SK-N-SH treated with all-trans-retinoic acid at 6 μM for 48 hours (cell line): ENCODE measurements at regions not wholly inside any gene's neighbourhood (a gene's known extent, or its start where the extent isn't known, plus 50 kb on each side); places are given as distances from the start of the nearest gene placed in this dataset.
"Not testable (repeated sequence)": the region's sequence is repeated elsewhere in the genome, so short reads cannot be mapped to it uniquely, and the experiment has no call there.

ENCODE experiments used
- ATAC-seq: fragments of 200-7000 bp; cut with Tn5 transposase; 3 replicates; pipeline ENCODE4 v1.9.1; 2020; ENCODE audit warnings: mild to moderate bottlenecking, moderate library complexity
- ARNTL ChIP-seq: fragments of 450-650 bp; formaldehyde crosslinking; IDR thresholded peaks from 2 replicates; pipeline ENCODE4 v1.5.0; 2020; ENCODE audit warnings: low read depth, mild to moderate bottlenecking, moderate library complexity, borderline replicate concordance
- BACH2 ChIP-seq: fragments of 250-450 bp; sonication (Bioruptor Pico); IDR thresholded peaks from 2 replicates; pipeline ENCODE4 v1.9.0; 2021; ENCODE audit warnings: mild to moderate bottlenecking, borderline replicate concordance
- CSDC2 ChIP-seq: fragments of 250-450 bp; sonication (Bioruptor Pico); IDR thresholded peaks from 2 replicates; pipeline ENCODE4 v1.5.0; 2020; ENCODE audit warnings: mild to moderate bottlenecking, moderate library complexity
- ESRRG ChIP-seq: fragments of 250-450 bp; sonication (Bioruptor Pico); IDR thresholded peaks from 2 replicates; pipeline ENCODE4 v1.6.1; 2021; ENCODE audit warnings: mild to moderate bottlenecking
- GLIS3 ChIP-seq: fragments of 250-450 bp; sonication (Bioruptor Pico); IDR thresholded peaks from 2 replicates; pipeline ENCODE4 v1.5.0; 2020; ENCODE audit warnings: mild to moderate bottlenecking, moderate library complexity
- ISL1 ChIP-seq: fragments of 250-450 bp; sonication (Bioruptor Pico); IDR thresholded peaks from 2 replicates; pipeline ENCODE4 v2.1.2; 2022; ENCODE audit warnings: mild to moderate bottlenecking, moderate library complexity
- OSR1 ChIP-seq: fragments of 250-450 bp; sonication (Bioruptor Pico); IDR thresholded peaks from 2 replicates; pipeline ENCODE4 v1.8.0; 2022; ENCODE audit warnings: moderate library complexity, mild to moderate bottlenecking, inconsistent platforms
- PPARA ChIP-seq: fragments of 250-450 bp; sonication (Bioruptor Pico); IDR thresholded peaks from 2 replicates; pipeline ENCODE4 v1.5.0; 2020; ENCODE audit warnings: mild to moderate bottlenecking, borderline replicate concordance
- RARB ChIP-seq: fragments of 250-450 bp; sonication (Bioruptor Pico); IDR thresholded peaks from 2 replicates; pipeline ENCODE4 v1.8.0; 2021; ENCODE audit warnings: mild to moderate bottlenecking, moderate library complexity
- SNAI2 ChIP-seq: fragments of 250-450 bp; sonication (Bioruptor Pico); IDR thresholded peaks from 2 replicates; pipeline ENCODE4 v1.5.0; 2020; ENCODE audit warnings: mild to moderate bottlenecking, moderate library complexity
- TCF4 ChIP-seq: fragments of 250-450 bp; sonication (Bioruptor Pico); IDR thresholded peaks from 2 replicates; pipeline ENCODE4 v1.8.0; 2021; ENCODE audit warnings: mild to moderate bottlenecking, moderate library complexity, borderline replicate concordance
- TOX ChIP-seq: fragments of 250-450 bp; sonication (Bioruptor Pico); IDR thresholded peaks from 2 replicates; pipeline ENCODE4 v1.8.0; 2021; ENCODE audit warnings: mild to moderate bottlenecking, moderate library complexity, borderline replicate concordance
- ZC3H10 ChIP-seq: fragments of 250-450 bp; sonication (Bioruptor Pico); IDR thresholded peaks from 2 replicates; pipeline ENCODE4 v1.5.1; 2021; ENCODE audit warnings: mild to moderate bottlenecking, moderate library complexity
- ZFP3 ChIP-seq: fragments of 250-450 bp; sonication (Bioruptor Pico); IDR thresholded peaks from 2 replicates; pipeline ENCODE4 v1.5.0; 2020; ENCODE audit warnings: mild to moderate bottlenecking, moderate library complexity
- ZFP30 ChIP-seq: fragments of 450-650 bp; formaldehyde crosslinking; IDR thresholded peaks from 2 replicates; pipeline ENCODE4 v1.5.0; 2022; ENCODE audit warnings: mild to moderate bottlenecking, moderate library complexity
- ZNF565 ChIP-seq: fragments of 450-650 bp; formaldehyde crosslinking; conservative IDR thresholded peaks from 2 replicates; pipeline ENCODE4 v1.5.0; 2020; ENCODE audit warnings: low read depth, mild to moderate bottlenecking, moderate library complexity
- ZNF70 ChIP-seq: fragments of 450-650 bp; formaldehyde crosslinking; IDR thresholded peaks from 2 replicates; pipeline ENCODE4 v1.5.0; 2020; ENCODE audit warnings: mild to moderate bottlenecking, moderate library complexity
- ZNF8 ChIP-seq: fragments of 450-650 bp; formaldehyde crosslinking; IDR thresholded peaks from 2 replicates; pipeline ENCODE4 v1.5.0; 2020; ENCODE audit warnings: mild to moderate bottlenecking, moderate library complexity
- TF ChIP-seq, protein P1 (sequence below): fragments of 250-450 bp; sonication (Bioruptor Pico); IDR thresholded peaks from 2 replicates; pipeline ENCODE4 v1.8.0; 2020; ENCODE audit warnings: mild to moderate bottlenecking, moderate library complexity, borderline replicate concordance
- TF ChIP-seq, protein P2 (sequence below): fragments of 250-450 bp; sonication (Bioruptor Pico); IDR thresholded peaks from 2 replicates; pipeline ENCODE4 v1.5.1; 2020; ENCODE audit warnings: low read depth, mild to moderate bottlenecking, moderate library complexity
- TF ChIP-seq, protein P3 (sequence below): fragments of 250-450 bp; sonication (Bioruptor Pico); IDR thresholded peaks from 2 replicates; pipeline ENCODE4 v1.8.0; 2021; ENCODE audit warnings: low read depth, mild to moderate bottlenecking, moderate library complexity, borderline replicate concordance
- TF ChIP-seq, protein P4 (sequence below): fragments of 250-450 bp; sonication (Bioruptor Pico); IDR thresholded peaks from 2 replicates; pipeline ENCODE4 v1.5.1; 2021; ENCODE audit warnings: mild to moderate bottlenecking, moderate library complexity

DNA sequence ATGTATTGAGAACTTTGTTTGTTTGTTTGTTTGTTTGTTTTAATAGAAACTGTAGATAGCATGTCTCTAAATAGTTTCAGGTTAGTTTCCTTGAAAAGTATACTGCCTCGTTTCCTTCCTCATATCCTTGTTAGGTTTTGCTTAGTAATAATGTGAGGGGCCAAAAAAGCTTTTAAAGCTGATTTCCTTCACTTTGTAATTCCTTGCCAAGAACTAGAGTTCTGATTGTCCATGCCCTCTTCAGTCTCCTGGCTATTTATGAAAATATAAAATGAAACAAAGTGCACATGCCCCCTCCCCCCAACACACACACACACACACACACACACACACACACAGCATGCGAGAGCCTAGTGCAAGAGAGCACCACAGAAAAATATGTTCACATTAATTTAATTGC is 115.8 kb downstream of the FZD1 start:
- TF ChIP-seq ESRRG (CRISPR knock-in tag) = no peak
- TF ChIP-seq, protein P1, sequence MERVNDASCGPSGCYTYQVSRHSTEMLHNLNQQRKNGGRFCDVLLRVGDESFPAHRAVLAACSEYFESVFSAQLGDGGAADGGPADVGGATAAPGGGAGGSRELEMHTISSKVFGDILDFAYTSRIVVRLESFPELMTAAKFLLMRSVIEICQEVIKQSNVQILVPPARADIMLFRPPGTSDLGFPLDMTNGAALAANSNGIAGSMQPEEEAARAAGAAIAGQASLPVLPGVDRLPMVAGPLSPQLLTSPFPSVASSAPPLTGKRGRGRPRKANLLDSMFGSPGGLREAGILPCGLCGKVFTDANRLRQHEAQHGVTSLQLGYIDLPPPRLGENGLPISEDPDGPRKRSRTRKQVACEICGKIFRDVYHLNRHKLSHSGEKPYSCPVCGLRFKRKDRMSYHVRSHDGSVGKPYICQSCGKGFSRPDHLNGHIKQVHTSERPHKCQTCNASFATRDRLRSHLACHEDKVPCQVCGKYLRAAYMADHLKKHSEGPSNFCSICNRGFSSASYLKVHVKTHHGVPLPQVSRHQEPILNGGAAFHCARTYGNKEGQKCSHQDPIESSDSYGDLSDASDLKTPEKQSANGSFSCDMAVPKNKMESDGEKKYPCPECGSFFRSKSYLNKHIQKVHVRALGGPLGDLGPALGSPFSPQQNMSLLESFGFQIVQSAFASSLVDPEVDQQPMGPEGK (CRISPR knock-in tag) = no peak
- TF ChIP-seq SNAI2 = no peak
- TF ChIP-seq CSDC2 (CRISPR knock-in tag) = no peak
- TF ChIP-seq, protein P2, sequence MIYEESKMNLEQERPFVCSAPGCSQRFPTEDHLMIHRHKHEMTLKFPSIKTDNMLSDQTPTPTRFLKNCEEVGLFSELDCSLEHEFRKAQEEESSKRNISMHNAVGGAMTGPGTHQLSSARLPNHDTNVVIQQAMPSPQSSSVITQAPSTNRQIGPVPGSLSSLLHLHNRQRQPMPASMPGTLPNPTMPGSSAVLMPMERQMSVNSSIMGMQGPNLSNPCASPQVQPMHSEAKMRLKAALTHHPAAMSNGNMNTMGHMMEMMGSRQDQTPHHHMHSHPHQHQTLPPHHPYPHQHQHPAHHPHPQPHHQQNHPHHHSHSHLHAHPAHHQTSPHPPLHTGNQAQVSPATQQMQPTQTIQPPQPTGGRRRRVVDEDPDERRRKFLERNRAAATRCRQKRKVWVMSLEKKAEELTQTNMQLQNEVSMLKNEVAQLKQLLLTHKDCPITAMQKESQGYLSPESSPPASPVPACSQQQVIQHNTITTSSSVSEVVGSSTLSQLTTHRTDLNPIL = no peak
- TF ChIP-seq ZNF565 (CRISPR knock-in tag) = no peak
- TF ChIP-seq OSR1 = no peak
- TF ChIP-seq ISL1 (CRISPR knock-in tag) = no peak
- TF ChIP-seq ZFP3 (CRISPR knock-in tag) = no peak
- TF ChIP-seq ARNTL (CRISPR knock-in tag) = no peak
- TF ChIP-seq TCF4 = no peak
- TF ChIP-seq ZC3H10 (CRISPR knock-in tag) = no peak
- no peak for TF ChIP-seq GLIS3
- no peak for TF ChIP-seq ZFP30 (CRISPR knock-in tag)
- ATAC-seq = no peak

DNA sequence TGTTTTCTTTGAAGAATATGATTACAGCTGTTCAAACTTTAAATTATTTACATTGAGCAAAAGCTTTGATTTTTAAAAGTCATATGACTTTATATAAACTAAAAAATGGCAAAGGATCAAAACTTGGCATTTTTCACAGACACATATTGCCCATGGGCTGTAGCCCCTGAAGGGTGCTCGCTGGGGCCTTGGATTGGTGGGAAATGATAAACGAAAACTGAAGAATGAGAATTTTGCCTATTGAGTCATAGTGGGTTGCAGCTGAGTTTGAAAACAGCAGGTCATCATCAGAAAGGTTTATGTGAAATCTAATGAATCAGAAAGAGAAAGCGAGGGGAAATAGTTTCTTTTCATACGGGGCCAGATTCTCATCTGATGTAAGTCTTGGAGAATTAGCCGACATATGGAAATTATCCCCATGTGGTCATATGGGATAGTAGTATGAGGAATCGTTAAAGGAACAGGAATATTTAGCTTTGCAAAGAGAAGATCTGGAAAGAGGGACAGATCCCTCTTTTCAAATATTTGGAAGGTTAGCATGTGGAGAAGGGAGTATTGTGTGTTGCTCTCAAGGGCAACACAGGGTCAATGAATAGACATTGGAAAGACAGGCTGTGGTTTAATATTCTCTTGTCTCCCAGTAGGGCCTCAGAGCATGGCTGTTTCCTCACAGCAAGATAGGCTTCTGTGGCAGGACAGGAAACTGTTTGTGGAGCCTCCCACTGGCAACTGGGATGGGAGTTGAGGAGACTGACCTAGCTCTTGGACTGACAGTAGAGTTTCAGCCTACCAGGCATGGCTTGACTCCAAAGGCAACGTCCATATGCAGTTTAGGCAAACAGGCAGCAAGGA is 119.0 kb downstream of the FZD1 start:
- ATAC-seq = no peak
- TF ChIP-seq ZNF8 (CRISPR knock-in tag) = no peak
- no peak for TF ChIP-seq TOX (CRISPR knock-in tag)
- TF ChIP-seq ZNF70 (CRISPR knock-in tag) = no peak
- TF ChIP-seq, protein P3, sequence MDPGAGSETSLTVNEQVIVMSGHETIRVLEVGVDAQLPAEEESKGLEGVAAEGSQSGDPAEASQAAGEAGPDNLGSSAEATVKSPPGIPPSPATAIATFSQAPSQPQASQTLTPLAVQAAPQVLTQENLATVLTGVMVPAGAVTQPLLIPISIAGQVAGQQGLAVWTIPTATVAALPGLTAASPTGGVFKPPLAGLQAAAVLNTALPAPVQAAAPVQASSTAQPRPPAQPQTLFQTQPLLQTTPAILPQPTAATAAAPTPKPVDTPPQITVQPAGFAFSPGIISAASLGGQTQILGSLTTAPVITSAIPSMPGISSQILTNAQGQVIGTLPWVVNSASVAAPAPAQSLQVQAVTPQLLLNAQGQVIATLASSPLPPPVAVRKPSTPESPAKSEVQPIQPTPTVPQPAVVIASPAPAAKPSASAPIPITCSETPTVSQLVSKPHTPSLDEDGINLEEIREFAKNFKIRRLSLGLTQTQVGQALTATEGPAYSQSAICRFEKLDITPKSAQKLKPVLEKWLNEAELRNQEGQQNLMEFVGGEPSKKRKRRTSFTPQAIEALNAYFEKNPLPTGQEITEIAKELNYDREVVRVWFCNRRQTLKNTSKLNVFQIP (CRISPR knock-in tag) = no peak
- no peak for TF ChIP-seq ZNF565 (CRISPR knock-in tag)
- TF ChIP-seq BACH2 = no peak
- TF ChIP-seq TCF4 = no peak
- no peak for TF ChIP-seq OSR1
- no peak for TF ChIP-seq ARNTL (CRISPR knock-in tag)
- no peak for TF ChIP-seq PPARA (CRISPR knock-in tag)
- TF ChIP-seq, protein P4, sequence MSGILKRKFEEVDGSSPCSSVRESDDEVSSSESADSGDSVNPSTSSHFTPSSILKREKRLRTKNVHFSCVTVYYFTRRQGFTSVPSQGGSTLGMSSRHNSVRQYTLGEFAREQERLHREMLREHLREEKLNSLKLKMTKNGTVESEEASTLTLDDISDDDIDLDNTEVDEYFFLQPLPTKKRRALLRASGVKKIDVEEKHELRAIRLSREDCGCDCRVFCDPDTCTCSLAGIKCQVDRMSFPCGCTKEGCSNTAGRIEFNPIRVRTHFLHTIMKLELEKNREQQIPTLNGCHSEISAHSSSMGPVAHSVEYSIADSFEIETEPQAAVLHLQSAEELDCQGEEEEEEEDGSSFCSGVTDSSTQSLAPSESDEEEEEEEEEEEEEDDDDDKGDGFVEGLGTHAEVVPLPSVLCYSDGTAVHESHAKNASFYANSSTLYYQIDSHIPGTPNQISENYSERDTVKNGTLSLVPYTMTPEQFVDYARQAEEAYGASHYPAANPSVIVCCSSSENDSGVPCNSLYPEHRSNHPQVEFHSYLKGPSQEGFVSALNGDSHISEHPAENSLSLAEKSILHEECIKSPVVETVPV = no peak
- TF ChIP-seq, protein P2 = no peak
- no peak for TF ChIP-seq GLIS3
- no peak for TF ChIP-seq ZFP3 (CRISPR knock-in tag)
- TF ChIP-seq ISL1 (CRISPR knock-in tag) = no peak
- TF ChIP-seq CSDC2 (CRISPR knock-in tag) = no peak
- no peak for TF ChIP-seq ZC3H10 (CRISPR knock-in tag)

DNA sequence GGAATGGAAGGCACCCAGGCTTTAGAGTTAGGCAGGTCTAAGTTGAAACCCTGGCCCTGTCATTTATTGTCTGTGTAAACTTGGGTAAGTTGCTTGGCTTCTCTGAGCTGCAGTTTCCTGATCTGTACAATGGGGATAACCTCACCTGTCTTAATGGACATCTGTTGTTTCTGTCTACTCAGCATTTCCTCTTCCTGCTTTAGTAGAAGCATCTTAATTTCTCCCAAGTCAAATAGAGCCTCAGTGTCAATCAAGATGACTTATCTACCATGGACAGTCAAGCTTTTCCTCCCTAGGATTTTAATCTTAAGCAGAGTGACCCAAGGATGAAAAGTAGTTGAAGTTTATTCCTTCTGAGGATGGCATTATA is 119.7 kb downstream of the FZD1 start:
- TF ChIP-seq RARB (CRISPR knock-in tag) = no peak
- TF ChIP-seq ZNF8 (CRISPR knock-in tag) = no peak
- TF ChIP-seq TOX (CRISPR knock-in tag) = no peak
- TF ChIP-seq ZFP30 (CRISPR knock-in tag) = no peak
- TF ChIP-seq ZNF70 (CRISPR knock-in tag) = no peak
- TF ChIP-seq TCF4 = no peak
- TF ChIP-seq, protein P3 (CRISPR knock-in tag) = no peak
- TF ChIP-seq GLIS3 = no peak
- TF ChIP-seq ZC3H10 (CRISPR knock-in tag) = no peak
- TF ChIP-seq BACH2 = no peak
- TF ChIP-seq PPARA (CRISPR knock-in tag) = no peak
- no peak for TF ChIP-seq ESRRG (CRISPR knock-in tag)
- TF ChIP-seq, protein P1 (CRISPR knock-in tag) = no peak
- no peak for TF ChIP-seq ISL1 (CRISPR knock-in tag)
- TF ChIP-seq OSR1 = no peak
- no peak for TF ChIP-seq ARNTL (CRISPR knock-in tag)
- TF ChIP-seq, protein P2 = no peak
- TF ChIP-seq ZNF565 (CRISPR knock-in tag) = no peak
- ATAC-seq = no peak

DNA sequence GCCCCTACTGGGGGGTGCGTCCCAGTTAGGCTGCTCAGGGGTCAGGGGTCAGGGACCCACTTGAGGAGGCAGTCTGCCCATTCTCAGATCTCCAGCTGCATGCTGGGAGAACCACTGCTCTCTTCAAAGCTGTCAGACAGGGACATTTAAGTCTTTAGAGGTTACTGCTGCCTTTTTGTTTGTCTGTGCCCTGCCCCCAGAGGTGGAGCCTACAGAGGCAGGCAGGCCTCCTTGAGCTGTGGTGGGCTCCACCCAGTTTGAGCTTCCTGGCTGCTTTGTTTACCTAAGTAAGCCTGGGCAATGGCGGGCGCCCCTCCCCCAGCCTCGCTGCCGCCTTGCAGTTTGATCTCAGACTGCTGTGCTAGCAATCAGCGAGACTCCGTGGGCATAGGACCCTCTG is 130.5 kb downstream of the FZD1 start:
- not testable (repeated sequence) for ATAC-seq
